ENCODE measurements at regions not wholly inside any gene's neighbourhood (a gene's known extent, or its start where the extent isn't known, plus 50 kb on each side); places are given as distances from the start of the nearest gene placed in this dataset.

- Histone ChIP-seq H3K36me3 (replicated peaks in 1 of 2; ENCODE audit: control insufficient read depth in 1 of 2, insufficient read depth in 2 of 2, low read length in 2 of 2) (no peaks in the 10 kb centered on the region), H3K9me3 (replicated peaks in 1 of 2; ENCODE audit: control insufficient read depth in 1 of 2, insufficient read depth in 1 of 2, low read length in 2 of 2) (peaks cover 5 to 27% of the 10 kb centered on the region in 2 donors), H3K4me2 (replicated peaks; ENCODE audit: extremely low read depth, low read length, poor library complexity, severe bottlenecking) (no peak overlapping the region), H3K4me1 (ENCODE audit: control insufficient read depth in 1 of 2, insufficient read depth in 2 of 2, low read length in 2 of 2) (no peaks in the 10 kb centered on the region), H3K27me3 (ENCODE audit: control insufficient read depth in 2 of 2, insufficient read depth in 2 of 2, low read length in 2 of 2) (peaks cover 96 to 99% of the 10 kb centered on the region in 2 donors), H3K79me2 (ENCODE audit: insufficient read depth, low read length) (no peaks in the 10 kb centered on the region), H2AFZ (ENCODE audit: insufficient read depth, low read depth, low read length, poor library complexity, severe bottlenecking) (no peak overlapping the region), H3K9ac (ENCODE audit: insufficient read depth, low read length, poor library complexity, severe bottlenecking) (no peak overlapping the region), H4K20me1 (ENCODE audit: insufficient read depth, low read length) (no peaks in the 10 kb centered on the region), H3K4me3 (replicated peaks in 1 of 3; ENCODE audit: low read depth in 2 of 3, low read length in 3 of 3) (no peak overlapping the region), H3K27ac (ENCODE audit: low read depth in 1 of 2, low read length in 2 of 2) (no peak overlapping the region)
- DNase-seq = no peak
- H3K4me1 Mint-ChIP-seq = no peaks in the 10 kb centered on the region
- no peak for TF ChIP-seq CTCF (IDR thresholded peaks at IDR 0.05)
- peaks cover 7 to 17% (median 15%) of the 10 kb centered on the region in 7 donors for H3K9me3 Mint-ChIP-seq
- no peaks in the 10 kb centered on the region for H3K36me3 Mint-ChIP-seq
- intact Hi-C loops (cut with micrococcal nuclease) = no loop called here
- WGBS (ENCODE audit: insufficient coverage) = no CpG with 5 or more reads among the region's 5 CpGs
- peaks cover 81 to 97% (median 92%) of the 10 kb centered on the region in 3 donors for H3K27me3 Mint-ChIP-seq (ENCODE audit: low read depth in 3 of 3)
- no peak overlapping the region for H3K27ac Mint-ChIP-seq
- peak overlapping the region in 1 of 2 donors; percentile 63 for H3K4me3 Mint-ChIP-seq
Observed at GRCh38 chr13:99027661-99028425, 50.0 kb upstream of the DOCK9 start.

- Mint-ChIP-seq H3K4me3 (peak overlapping the region in 1 of 2 donors; percentile 63), H3K27ac (no peak overlapping the region), H3K4me1 (no peaks in the 10 kb centered on the region), H3K27me3 (ENCODE audit: low read depth in 3 of 3) (peaks cover 81 to 97% (median 93%) of the 10 kb centered on the region in 3 donors), H3K9me3 (peaks cover 7 to 17% (median 15%) of the 10 kb centered on the region in 7 donors), H3K36me3 (no peaks in the 10 kb centered on the region)
- Histone ChIP-seq H3K4me1 (ENCODE audit: control insufficient read depth in 1 of 2, insufficient read depth in 2 of 2, low read length in 2 of 2) (no peaks in the 10 kb centered on the region), H3K27me3 (ENCODE audit: control insufficient read depth in 2 of 2, insufficient read depth in 2 of 2, low read length in 2 of 2) (peaks cover 96 to 99% of the 10 kb centered on the region in 2 donors), H3K4me2 (replicated peaks; ENCODE audit: extremely low read depth, low read length, poor library complexity, severe bottlenecking) (no peak overlapping the region), H3K9ac (ENCODE audit: insufficient read depth, low read length, poor library complexity, severe bottlenecking) (no peak overlapping the region), H3K36me3 (replicated peaks in 1 of 2; ENCODE audit: control insufficient read depth in 1 of 2, insufficient read depth in 2 of 2, low read length in 2 of 2) (no peaks in the 10 kb centered on the region), H3K4me3 (replicated peaks in 1 of 3; ENCODE audit: low read depth in 2 of 3, low read length in 3 of 3) (no peak overlapping the region), H3K27ac (ENCODE audit: low read depth in 1 of 2, low read length in 2 of 2) (no peak overlapping the region), H3K79me2 (ENCODE audit: insufficient read depth, low read length) (no peaks in the 10 kb centered on the region), H3K9me3 (replicated peaks in 1 of 2; ENCODE audit: control insufficient read depth in 1 of 2, insufficient read depth in 1 of 2, low read length in 2 of 2) (peaks cover 5 to 27% of the 10 kb centered on the region in 2 donors), H2AFZ (ENCODE audit: insufficient read depth, low read depth, low read length, poor library complexity, severe bottlenecking) (no peak overlapping the region), H4K20me1 (ENCODE audit: insufficient read depth, low read length) (no peaks in the 10 kb centered on the region)
- intact Hi-C loops (cut with micrococcal nuclease) = no loop called here
- peak in 2 of 3 donors; percentile 2 to 17 for DNase-seq
- TF ChIP-seq CTCF (IDR thresholded peaks at IDR 0.05) = no peak
Observed at GRCh38 chr13:99028890-99029289, 51.0 kb upstream of the DOCK9 start.

Measured in CD14-positive monocyte (primary cell).